Cerebellar cortex (tissue), 1 donor: ENCODE measurements at regions not wholly inside any gene's neighbourhood (a gene's known extent, or its start where the extent isn't known, plus 50 kb on each side); places are given as distances from the start of the nearest gene placed in this dataset.
"Not testable (repeated sequence)": the region's sequence is repeated elsewhere in the genome, so short reads cannot be mapped to it uniquely, and the experiment has no call there.

Experiments used
- DNase-seq: peaks from one replicate; pipeline ENCODE4 v3.0.0-alpha.2; 2015; ENCODE audit warnings: low spot score

- no peak for DNase-seq
These were observed 304.6 kb upstream of the CDH11 start for GRCh38 chr16:65426484-65426883.

DNA sequence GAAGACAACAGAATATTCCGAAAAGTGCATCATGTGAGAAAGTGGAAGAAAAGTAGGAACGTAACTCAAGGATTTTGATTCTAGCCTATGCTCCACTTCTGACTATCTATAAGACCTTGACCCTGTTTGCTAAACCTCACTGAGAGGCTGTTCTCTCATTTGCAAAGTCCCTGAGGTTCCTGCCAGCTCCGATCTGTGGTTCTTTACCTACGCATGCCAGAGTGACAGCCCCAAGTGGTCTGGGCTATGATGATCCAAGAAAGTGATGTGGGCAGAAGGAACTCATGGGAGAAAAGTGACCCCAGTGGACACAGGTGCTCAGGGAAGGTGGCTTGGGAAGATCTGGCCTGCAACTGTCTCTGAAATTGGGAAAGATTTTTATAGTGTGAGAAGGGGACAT lies 301.1 kb upstream of the CDH11 start:
- DNase-seq: no peak

GRCh38 chr16:65421596-65421995 lies 299.7 kb upstream of the CDH11 start:
- DNase-seq: no peak

DNA sequence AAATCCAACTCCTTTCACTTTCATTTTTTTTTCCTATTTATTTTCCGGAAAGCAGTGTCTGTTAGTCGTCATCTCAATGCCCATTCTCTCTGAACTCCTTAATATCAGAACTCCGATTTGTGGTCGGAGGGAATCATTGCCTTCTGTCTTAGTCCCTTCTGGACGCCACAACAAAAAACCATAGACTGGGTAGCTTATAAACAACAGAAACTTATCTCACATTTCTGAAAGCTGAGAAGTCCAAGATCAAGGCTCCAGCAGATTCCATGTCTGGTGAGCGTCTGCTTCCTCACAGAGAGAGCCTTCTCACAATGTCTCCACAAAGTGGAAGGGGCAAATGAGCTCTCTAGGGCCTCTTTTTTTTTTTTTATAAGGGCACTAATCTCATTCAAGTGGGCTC lies 296.6 kb upstream of the CDH11 start:
- DNase-seq: no peak

GRCh38 chr16:65415460-65415859 lies 293.6 kb upstream of the CDH11 start:
- DNase-seq: no peak

- no peak for DNase-seq
These were observed 292.6 kb upstream of the CDH11 start for GRCh38 chr16:65414284-65414984.

GRCh38 chr16:65413861-65414260 lies 292.0 kb upstream of the CDH11 start:
- DNase-seq: no peak

DNA sequence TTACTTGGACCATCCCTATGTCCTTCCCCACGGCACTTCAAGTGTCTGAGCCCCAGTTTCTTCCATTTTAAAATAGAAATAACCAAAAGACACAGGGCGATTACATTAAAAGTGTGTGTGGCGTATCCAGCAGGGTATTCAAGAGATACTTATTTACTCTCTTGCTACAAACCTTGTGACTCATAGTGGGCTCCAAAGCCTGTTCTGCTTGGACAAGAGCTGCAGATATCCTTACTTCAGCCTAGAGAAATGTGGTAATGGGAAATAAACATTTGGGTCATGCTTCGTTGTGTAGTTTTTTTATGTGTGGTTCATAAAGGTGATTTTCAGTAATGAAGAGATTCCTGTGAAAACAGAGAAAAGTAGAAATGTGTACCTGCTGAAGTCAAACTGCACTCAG lies 288.9 kb upstream of the CDH11 start:
- no peak for DNase-seq

GRCh38 chr16:65409510-65409909 lies 287.6 kb upstream of the CDH11 start:
- no peak for DNase-seq

DNA sequence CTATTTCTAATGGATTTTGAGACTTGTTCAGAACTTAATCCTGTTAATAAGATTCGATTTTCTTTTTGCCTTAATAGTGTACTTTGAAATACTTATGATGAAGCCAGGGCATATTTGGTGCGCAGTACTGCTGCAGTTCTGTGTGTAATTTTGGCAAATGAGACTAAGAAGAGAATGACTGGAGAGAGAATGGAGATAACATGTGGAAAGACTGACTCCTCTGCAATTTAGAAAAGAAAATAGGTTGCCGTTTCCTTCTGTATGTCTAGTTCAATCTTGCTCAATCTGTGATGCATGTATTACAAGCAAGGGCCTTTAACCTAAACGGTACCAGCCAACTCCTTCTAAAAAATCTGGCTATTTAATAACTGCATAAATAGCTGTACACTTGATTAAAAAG lies 285.1 kb upstream of the CDH11 start:
- no peak for DNase-seq

- DNase-seq: no peak
These were observed 284.3 kb upstream of the CDH11 start for GRCh38 chr16:65406116-65406515.

DNA sequence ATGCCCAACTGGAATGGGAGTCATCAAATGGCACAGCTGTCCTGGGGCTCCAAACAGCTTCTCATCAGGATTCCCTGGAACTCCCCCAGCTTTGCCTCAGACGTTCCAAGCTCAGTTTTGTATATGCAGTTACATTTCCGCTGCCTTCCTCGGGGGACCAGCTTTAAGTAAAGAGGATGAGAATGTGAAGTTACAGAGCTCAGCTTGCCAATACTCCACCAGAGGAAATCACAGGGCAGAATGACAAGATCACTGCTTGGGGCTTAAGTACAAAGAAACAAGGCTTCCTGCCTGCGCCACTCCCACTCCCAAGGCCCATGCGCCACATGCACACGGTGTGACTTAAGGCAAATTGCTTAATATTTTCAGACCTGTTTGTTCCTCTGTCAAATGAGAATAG lies 272.4 kb upstream of the CDH11 start:
- no peak for DNase-seq

DNA sequence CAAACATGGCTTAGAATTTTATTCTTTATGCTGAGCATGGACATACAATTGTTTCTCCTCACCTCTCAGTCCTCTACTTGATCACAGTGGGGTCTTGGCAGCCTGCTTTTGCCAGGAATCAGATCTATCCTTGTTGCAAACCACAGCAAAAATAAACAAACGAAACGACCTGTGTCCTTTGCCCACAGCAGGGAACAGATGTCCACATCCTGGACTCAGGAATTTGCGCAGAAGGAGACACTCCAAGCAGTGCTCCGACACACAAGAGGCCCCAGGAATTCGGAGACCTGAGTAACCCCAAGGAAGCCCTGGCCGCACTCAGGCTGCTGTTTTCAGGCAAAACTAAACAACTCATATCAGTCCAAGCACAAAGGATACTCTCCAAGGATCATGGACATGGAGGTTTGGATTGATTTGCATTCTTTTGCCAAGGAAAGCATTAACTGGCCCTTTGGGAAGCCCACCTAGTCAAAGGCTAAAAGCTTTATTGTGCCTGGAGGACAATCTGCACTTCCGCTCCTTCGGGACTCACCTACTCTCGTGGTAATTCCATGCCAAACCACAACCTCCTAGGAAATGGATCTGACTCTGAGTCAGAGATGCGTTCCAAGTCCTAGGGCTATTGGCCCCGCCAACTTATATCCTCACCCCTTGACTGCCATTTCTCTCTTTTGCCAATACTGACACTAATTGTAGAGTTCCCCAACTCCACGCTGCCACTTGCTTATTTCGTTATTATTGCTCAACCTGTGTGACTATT lies 271.1 kb upstream of the CDH11 start:
- no peak for DNase-seq

DNA sequence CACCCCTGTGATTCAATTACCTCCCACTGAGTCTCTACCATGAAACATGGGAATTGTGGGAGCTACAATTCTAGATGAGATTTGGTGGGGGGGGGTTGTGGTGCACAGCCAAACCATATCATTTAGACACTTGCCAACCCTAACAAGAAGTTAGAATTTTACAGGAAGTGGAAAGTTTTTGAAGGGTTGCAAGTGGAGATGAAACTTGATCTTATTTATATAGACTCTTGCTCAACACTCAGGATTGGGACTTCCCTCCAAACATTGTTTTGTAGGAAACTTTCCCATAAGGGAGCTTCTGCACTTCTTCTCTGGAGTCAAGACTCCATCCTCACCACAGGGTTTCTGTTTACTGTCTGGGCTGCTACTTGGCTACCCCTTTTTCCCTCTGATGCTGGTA lies 266.7 kb upstream of the CDH11 start:
- no peak for DNase-seq

DNA sequence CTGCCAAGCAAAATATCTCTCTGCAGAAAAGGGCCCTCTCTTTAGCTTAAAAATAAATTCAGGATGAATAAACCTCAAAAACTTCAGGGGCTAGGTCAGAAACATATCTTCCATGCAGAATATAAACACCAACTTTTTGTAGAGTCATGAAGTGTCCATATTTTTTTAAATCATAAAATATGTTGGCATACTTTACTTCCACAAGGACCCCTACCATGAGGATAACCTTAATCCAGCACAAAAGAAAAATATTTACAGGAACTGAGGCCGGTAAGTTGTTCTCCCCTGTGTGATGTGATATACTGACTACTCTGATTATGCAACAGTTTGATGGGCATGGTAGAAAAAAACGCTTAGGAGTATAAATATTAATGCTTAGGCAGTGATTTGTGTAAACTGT lies 264.8 kb upstream of the CDH11 start:
- DNase-seq: no peak

DNA sequence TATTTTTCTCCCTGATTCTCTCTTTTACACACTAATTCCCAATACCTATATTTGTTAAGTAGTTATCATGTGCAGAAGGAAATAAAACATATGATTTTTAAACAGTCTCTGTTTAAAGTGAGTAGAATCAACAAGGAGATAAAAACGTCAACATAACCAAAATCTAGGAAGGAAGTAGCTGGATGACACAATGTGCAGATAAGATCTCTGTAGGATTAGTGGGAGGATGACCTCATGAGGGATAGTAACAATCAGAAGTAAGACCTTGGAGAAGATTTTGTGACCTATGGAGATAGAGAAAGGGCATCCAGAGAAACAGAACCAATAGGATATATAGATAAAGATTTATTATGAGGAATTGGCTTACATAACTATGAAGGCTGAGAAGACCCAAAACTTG lies 262.6 kb upstream of the CDH11 start:
- no peak for DNase-seq

- DNase-seq: no peak
These were observed 255.3 kb upstream of the CDH11 start for GRCh38 chr16:65377195-65377594.

GRCh38 chr16:65376601-65377000 lies 254.7 kb upstream of the CDH11 start:
- DNase-seq: no peak

DNA sequence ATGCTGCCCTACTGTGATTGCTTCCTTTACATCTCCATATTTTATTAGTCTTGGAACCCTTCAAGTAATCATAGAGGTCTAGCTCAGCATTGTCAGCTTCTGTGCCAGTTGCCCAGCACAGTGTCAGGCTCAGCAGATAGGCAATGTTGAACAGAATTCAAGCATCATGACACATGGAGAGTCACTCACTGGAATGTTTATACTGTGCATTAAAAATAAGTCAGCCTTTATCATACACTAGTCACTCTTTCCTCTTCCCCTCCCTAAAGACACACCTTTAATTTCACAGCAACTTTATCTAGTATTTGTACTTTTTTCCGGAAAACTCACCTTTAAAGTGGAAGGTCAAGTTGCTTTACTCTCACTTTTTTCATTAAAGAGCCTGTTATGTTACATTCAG lies 253.8 kb upstream of the CDH11 start:
- no peak for DNase-seq

- DNase-seq: no peak
These were observed 251.2 kb upstream of the CDH11 start for GRCh38 chr16:65373097-65373496.

DNA sequence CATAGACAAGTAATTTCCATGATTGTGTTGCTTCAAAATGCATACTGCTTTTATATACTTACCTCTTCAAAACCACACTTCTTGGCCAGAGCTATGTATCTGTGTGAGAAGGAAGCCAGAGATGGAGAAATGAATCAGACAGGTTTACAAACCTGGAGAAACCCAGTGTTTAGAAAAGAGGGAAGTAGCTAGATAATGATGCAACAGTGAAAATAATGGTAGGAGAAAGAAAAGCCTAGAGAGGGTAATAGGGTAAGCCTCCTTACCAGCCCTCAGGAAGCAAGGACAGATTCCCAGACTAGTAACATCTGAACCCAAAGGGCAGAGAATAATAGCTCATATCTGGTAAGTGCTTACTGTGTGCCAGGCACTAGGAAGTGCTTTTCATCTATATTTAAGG lies 250.3 kb upstream of the CDH11 start:
- no peak for DNase-seq

DNA sequence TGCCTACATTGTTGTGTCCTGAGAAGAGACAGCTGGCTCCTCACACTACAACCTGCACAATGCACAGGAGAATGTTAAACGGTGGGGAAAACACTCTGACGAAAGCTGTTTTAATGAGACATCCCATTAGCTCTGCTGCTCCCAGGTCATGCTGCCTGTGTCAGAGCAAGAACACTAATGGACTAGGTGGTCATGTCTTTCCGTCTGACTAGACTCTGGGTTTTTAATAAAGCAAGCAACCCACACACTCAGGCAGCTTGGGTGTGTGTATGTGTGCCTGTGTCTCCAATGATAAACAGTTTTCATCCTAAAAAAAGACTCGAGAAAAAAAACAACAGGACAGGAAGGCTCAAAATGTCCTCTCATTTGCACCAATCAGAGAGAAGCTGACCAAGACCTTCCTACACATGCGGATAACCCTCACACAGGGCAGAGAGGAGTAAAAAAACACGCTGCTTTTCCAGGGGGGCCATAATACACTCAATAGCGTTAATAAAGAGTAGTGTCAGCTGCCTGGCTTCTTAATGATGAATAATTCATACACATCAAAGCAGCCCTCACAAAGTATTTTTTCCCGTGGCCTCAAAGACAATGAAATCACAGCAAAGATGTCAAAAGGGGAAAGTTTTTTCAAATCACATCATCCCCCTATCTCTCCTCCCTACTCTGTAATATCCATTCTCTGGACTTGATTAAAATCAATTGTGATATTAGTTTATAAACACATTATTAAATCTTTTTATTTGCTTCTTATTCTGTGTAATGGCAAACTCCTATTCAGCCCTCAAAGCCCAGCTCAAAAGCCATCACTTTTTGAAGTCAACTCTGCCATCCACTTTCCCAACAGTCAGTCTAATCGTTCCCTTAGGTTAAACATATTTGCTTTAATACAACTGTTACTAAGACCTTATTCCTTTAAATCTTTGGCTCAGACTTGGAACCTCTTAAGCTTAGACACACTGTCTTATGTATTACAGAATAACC lies 244.2 kb upstream of the CDH11 start:
- no peak for DNase-seq

DNA sequence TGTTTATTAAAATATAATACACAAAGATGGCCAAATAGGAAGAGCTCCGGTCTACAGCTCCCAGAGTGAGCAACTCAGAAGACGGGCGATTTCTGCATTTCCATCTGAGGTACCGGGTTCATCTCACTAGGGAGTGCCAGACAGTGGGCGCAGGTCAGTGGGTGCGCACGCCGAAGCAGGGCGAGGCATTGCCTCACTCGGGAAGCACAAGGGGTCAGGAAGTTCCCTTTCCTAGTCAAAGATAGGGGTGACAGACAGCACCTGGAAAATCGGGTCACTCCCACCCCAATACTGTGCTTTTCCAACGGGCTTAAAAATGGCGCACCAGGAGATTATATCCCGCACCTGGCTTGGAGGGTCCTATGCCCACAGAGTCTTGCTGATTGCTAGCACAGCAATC lies 234.9 kb upstream of the CDH11 start:
- DNase-seq: not testable (repeated sequence)
